GM21528 (cell line): ENCODE measurements at regions not wholly inside any gene's neighbourhood (a gene's known extent, or its start where the extent isn't known, plus 50 kb on each side); places are given as distances from the start of the nearest gene placed in this dataset.

ENCODE experiments used
- ATAC-seq: cut with Tn5 transposase; IDR thresholded peaks from one replicate; pipeline ENCODE4 v1.9.1; 2021; ENCODE audit warnings: mild to moderate bottlenecking, moderate library complexity; ENCODE audit not compliant: unreplicated experiment, low FRiP score

GRCh38 chrX:51798701-51799100 is 55.5 kb downstream of the GSPT2 start:
- no peak for ATAC-seq

- peak; percentile 94 for ATAC-seq
Measured at GRCh38 chrX:51802917-51803688, 59.9 kb downstream of the GSPT2 start.

GRCh38 chrX:51803833-51804232 is 60.6 kb downstream of the GSPT2 start:
- ATAC-seq: no peak

DNA sequence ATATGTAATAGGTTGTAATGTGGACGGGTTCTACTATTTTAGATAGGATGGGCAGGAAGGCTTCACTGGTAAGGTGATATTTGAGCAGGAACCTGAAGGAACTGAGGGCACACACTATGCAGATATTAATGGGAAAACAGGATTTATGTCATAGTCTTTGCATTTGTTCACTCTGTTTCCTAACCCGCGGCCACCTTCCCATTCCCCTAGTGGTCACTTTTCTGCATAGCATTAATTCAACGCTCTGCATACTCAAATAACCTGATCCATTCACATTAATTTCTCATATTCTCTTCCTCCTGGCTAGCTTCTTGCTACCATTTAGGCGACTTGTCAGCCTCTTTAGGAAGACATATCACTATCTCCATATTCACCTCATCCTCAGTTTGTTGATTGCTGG is 61.5 kb downstream of the GSPT2 start:
- ATAC-seq: no peak

DNA sequence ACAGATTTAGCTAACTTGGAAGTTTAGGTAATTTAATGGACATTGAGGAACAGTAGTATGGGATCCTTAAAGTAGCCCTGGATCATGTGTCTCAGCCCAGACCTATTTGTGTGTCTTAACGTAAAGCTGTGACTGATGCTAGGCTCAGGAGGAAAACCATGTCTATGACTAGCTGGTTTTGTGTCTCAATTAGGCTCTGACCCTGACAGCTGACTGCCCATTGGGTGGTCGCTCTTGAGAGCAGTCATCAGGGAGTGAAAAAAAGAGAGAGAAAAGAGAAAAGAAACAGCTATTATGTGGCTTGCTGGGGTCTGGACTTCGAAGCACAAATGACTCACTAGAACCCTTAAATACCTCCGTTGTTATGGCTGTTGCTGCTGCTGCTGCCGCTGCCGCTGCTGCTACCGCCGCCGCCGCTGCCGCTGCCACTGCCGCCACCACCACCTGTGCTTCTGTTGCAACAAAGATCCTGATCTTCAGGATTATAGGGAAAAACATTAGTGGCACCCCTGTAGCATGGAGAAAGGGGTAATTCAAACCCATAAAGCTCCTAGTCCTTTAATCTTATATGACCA is 70.7 kb downstream of the GSPT2 start:
- ATAC-seq: no peak

- ATAC-seq: no peak
Measured at GRCh38 chrX:51824061-51824460, 69.4 kb upstream of the MAGED1 start.

GRCh38 chrX:51825436-51825835 is 68.0 kb upstream of the MAGED1 start:
- ATAC-seq: no peak

DNA sequence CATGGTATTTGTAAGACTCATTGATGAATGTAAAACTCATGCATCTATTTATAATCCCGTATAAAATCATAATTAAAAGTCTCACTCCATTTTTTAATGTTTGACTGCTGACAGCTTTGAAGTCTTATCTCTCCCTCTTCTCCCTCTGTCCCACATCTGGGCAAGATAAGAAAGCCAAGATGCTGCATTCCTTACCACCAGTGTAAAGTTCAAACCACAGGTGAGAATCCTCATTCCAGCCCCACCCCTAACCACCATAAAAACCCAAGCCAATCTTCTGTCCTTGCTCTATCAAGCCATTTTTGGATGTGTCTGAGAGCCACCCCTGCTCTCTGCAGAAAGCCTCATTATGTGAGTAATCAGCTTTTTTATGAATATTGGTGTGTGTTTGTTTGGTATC is 59.3 kb upstream of the MAGED1 start:
- ATAC-seq: no peak

DNA sequence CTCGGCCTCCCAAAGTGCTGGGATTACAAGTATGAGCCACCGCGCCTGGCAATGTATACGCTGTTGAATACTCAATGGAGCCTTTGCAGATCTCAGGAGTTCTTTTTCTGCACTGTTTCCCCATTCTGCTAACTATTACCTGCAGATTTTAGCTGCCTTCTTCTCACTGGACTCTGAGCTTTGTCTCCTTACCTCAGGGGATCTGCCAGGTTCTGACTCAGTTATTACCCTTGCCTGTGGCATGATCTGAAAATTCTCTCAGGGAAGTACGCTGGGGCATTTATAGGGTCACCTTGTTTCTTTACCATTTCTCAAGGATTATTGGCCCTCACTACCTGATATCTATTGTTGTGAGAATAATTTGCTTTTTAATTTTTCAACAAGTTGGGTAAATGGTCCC is 56.6 kb upstream of the MAGED1 start:
- ATAC-seq: no peak

DNA sequence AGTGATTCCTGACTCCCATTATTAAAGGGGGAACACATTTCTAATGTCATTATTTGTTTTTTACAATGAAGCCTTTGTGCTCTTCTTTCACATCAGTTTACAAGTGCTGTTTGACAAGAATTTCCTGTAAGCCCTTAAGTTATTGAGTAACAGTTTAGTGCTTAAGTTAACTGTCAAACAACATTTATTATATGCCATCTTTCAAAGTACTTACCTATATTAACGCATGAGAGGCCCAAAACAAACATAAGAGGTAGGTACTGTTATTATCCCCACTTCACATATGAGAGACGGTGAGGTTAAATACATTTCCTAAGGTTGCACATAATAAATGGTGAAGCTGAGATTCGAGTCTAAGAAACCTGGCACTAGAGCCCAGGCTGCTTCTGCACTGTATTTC is 56.0 kb upstream of the MAGED1 start:
- no peak for ATAC-seq

DNA sequence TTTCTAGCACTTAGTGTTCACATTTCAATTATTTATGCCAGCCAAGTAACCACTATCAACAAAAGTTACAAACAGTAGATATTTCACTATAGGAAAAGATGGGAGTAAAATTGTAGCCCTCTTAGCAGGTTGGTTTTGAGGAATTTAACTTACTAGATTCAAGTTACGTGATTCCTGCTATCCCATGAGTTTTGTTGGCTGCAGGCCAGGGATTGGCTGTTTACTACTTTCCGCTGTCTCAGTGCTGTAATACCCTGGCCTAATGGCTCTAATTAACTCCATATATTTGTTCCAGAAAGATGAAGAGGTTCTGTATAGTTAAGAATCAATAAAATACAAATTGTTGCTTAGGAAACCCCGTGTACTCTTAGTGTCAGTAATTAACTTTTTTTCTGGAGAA is 55.5 kb upstream of the MAGED1 start:
- no peak for ATAC-seq
